ENCODE measurements at regions not wholly inside any gene's neighbourhood (a gene's known extent, or its start where the extent isn't known, plus 50 kb on each side); places are given as distances from the start of the nearest gene placed in this dataset.

GRCh38 chr10:70981936-70982335 lies 93.6 kb upstream of the PCBD1 start:
- Mint-ChIP-seq H3K27me3 (no peaks in the 10 kb centered on the region), H3K27ac (peak overlapping the region; percentile 13), H3K4me1 (ENCODE audit: low read depth) (peaks cover 21% of the 10 kb centered on the region), H3K9me3 (no peaks in the 10 kb centered on the region), H3K4me3 (no peak overlapping the region), H3K36me3 (ENCODE audit: low read depth) (no peaks in the 10 kb centered on the region)
- intact Hi-C loops (cut with micrococcal nuclease): no loop called here
- ChIA-PET POLR2A (no interaction called here), CTCF (interaction anchor here (1.2 kb wide), 1 partner anchor 23 kb away, joined by 3 read pairs; no protein-coding TSS in a partner anchor)
- ATAC-seq: no peak
- no peak for TF ChIP-seq CTCF (IDR thresholded peaks at IDR 0.05)
- DNase-seq: no peak

- ChIA-PET POLR2A (no interaction called here), CTCF (interaction anchor here (1.2 kb wide), 1 partner anchor 22 kb away, joined by 3 read pairs; no protein-coding TSS in a partner anchor)
- no peak overlapping the region for H3K4me3 Mint-ChIP-seq
- no peaks in the 10 kb centered on the region for H3K9me3 Mint-ChIP-seq
- intact Hi-C loops (cut with micrococcal nuclease): no loop called here
- DNase-seq (no peak), ATAC-seq (no peak)
- peaks cover 21% of the 10 kb centered on the region for H3K4me1 Mint-ChIP-seq (ENCODE audit: low read depth)
- H3K36me3 Mint-ChIP-seq (ENCODE audit: low read depth): no peaks in the 10 kb centered on the region
- H3K27ac Mint-ChIP-seq: peak overlapping the region; percentile 13
- no peaks in the 10 kb centered on the region for H3K27me3 Mint-ChIP-seq
- no peak for TF ChIP-seq CTCF (IDR thresholded peaks at IDR 0.05)
These were observed 94.1 kb upstream of the PCBD1 start for GRCh38 chr10:70982443-70982842.

- Mint-ChIP-seq H3K9me3 (no peaks in the 10 kb centered on the region), H3K36me3 (ENCODE audit: low read depth) (no peaks in the 10 kb centered on the region), H3K27me3 (no peaks in the 10 kb centered on the region), H3K4me1 (ENCODE audit: low read depth) (peaks cover 21% of the 10 kb centered on the region), H3K4me3 (no peak overlapping the region), H3K27ac (no peak overlapping the region)
- ATAC-seq: no peak
- peak; percentile 11 for DNase-seq
- POLR2A ChIA-PET: no interaction called here
- intact Hi-C loops (cut with micrococcal nuclease): no loop called here
- CTCF ChIA-PET: no interaction called here
- no peak for TF ChIP-seq CTCF (IDR thresholded peaks at IDR 0.05)
These were observed 96.8 kb upstream of the PCBD1 start for GRCh38 chr10:70984986-70985722.

GRCh38 chr10:70985824-70986622 lies 97.7 kb upstream of the PCBD1 start:
- no peak overlapping the region for H3K27ac Mint-ChIP-seq
- no peaks in the 10 kb centered on the region for H3K36me3 Mint-ChIP-seq (ENCODE audit: low read depth)
- intact Hi-C loops (cut with micrococcal nuclease): no loop called here
- ATAC-seq (peak; percentile 77), DNase-seq (peak; percentile 56)
- no peaks in the 10 kb centered on the region for H3K27me3 Mint-ChIP-seq
- POLR2A ChIA-PET: no interaction called here
- CTCF ChIA-PET: no interaction called here
- TF ChIP-seq CTCF (IDR thresholded peaks at IDR 0.05): no peak
- H3K9me3 Mint-ChIP-seq: no peaks in the 10 kb centered on the region
- H3K4me1 Mint-ChIP-seq (ENCODE audit: low read depth): peaks cover 21% of the 10 kb centered on the region
- no peak overlapping the region for H3K4me3 Mint-ChIP-seq

- no peaks in the 10 kb centered on the region for H3K9me3 Mint-ChIP-seq
- POLR2A ChIA-PET: no interaction called here
- TF ChIP-seq CTCF (IDR thresholded peaks at IDR 0.05): no peak
- DNase-seq (no peak), ATAC-seq (no peak)
- H3K27me3 Mint-ChIP-seq: no peaks in the 10 kb centered on the region
- H3K27ac Mint-ChIP-seq: no peak overlapping the region
- peaks cover 21% of the 10 kb centered on the region for H3K4me1 Mint-ChIP-seq (ENCODE audit: low read depth)
- H3K36me3 Mint-ChIP-seq (ENCODE audit: low read depth): no peaks in the 10 kb centered on the region
- intact Hi-C loops (cut with micrococcal nuclease): no loop called here
- no peak overlapping the region for H3K4me3 Mint-ChIP-seq
- CTCF ChIA-PET: no interaction called here
These were observed 98.2 kb upstream of the PCBD1 start for GRCh38 chr10:70986623-70986950.
